Astrocyte of the hippocampus (primary cell): ENCODE measurements at regions not wholly inside any gene's neighbourhood (a gene's known extent, or its start where the extent isn't known, plus 50 kb on each side); places are given as distances from the start of the nearest gene placed in this dataset.
A peak's percentile ranks its signal among the peaks of the same experiment; 100 is the strongest.
"Not testable (repeated sequence)": the region's sequence is repeated elsewhere in the genome, so short reads cannot be mapped to it uniquely, and the experiment has no call there.

ENCODE experiments used
- DNase-seq: peaks from one replicate; pipeline ENCODE4 v3.0.0; 2011; ENCODE audit warnings: low read depth, low spot score

DNA sequence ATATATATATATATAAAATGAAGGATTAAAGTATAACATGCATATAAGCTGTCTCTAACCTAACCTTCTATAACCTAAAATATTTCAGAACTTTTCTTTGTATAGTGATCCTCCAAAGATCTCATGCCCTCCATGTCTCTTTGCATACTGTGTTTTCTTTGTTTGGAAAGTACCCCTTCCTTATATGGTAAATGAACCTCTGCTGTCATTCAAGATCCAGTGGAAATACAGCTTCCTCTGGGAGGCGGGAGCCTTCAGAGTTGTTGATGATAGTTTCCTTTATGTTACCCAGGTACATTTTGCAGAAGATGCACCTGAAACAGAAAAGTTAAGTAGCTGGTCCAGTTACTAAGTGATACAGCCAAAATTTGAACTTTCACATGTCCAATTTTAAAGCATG, 233.3 kb upstream of the FOXP2 start:
- no peak for DNase-seq

DNA sequence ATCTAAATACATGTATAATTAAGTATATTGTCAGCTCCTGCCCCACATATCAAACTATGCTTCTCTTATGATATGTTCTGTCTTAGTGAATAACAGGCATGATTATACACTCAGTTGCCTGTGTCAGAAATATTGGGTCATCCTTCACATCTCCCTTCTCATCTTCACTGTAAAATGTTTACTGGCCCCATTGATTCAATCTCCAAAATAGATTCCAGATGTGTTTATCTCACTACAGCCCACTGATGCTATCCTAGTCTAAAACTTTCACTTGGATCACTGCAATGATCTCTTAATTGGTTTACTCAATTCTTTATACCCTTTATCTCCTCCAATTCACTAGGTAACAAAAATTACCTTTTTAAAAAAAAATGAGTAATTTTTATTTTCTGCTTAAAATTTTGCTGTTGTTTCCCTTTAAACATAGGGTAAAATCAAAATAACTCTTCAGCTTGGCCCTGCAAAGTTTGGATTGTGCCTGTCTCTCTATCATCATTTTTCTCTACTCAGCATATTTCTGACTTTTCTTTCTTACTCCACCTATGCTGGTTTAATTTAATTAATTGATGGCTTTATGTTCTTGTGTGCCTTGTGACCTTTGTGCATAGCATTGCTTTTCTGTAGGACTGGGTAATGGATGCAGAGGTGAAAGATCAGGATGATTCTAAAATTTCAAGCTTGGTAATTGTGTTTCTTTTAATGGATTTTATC, 233.9 kb upstream of the FOXP2 start:
- DNase-seq, result no peak

DNA sequence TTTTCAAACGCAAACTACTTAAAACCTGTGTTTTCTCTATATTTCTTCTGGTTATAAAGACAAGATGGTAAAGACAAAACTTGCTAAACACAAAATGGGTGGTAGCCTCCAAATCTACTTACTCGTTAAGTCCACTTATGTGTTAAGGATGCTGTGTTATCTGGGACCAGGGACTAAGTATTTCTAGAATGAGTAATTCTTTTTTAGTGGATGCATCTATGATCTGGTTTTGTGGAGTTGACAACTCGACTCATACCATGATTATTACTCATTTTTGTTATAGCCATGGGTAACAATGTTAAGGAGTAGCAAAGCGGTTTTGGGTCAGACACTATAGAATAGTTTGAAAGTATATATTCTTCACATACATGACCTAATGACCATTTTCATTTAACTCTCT, 239.5 kb upstream of the FOXP2 start:
- DNase-seq, result no peak

DNA sequence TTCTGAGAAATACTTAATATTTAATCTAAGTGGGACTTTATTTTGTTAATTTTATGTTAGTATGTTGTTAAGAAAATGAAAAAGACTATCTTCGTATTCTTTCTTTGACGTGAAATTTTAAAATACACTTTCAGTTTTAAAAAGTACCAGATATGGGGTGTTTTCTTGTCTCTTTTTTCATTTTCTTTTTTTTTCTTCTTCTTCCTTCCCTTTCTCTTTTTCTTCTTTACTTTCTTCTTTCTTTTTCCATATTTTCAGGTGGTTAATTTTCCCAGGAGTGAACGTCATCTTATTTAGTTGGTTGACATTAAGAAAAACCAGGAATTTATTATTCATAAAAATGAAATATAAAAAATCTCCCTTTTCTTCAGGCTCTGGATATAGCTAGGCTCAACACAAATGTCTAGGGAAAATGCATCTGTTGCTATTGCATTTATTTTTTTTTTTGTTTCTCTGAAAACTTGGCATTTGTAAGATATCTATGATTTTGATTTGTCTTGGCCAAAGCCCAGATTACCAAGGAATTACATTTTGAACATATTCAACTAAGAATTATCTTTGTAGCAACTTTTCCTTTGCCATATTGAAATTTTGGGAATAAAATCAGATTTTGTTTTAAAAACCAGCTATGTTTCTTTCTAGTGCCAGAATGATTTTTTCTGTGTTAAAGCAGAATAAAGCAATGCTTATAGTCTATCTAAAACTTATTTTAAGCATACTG, 241.3 kb upstream of the FOXP2 start:
- DNase-seq, result no peak

DNA sequence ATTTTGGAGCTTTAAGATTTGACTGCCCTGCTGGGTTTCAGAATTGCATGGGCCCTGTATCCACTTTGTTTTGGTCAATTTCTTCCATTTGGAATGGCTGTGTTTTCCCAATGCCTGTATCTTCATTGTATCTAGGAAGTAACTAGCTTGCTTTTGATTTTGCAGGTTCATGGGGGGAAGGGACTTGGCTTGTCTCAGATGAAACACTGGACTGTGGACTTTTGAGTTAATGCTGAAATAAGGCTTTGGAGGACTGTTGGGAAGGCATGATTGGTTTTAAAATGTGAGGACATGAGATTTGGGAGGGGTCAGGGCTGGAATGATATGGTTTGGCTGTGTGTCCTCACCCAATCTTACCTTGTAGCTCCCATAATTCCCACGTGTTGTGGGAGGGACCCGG, 245.2 kb upstream of the FOXP2 start:
- not testable (repeated sequence) for DNase-seq

DNA sequence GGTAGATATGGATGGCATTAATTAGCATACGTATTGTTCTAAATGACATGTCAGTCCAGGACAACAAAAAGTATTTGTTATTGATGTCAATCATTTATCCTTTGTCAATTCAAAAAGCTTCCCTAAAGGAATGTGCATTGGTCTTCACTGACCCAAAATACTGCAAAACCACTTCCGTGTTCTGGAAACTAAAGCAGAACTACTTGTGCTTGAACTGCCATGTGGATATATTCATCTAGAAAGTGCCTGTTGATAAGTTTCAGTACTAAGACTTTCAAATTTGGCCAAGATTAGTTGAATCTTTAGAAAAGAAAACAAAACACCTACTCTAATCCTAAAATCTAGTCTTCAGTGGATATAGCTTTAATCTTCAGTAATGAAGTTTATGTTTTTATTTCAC, 242.1 kb upstream of the PPP1R3A start:
- DNase-seq, result no peak

DNA sequence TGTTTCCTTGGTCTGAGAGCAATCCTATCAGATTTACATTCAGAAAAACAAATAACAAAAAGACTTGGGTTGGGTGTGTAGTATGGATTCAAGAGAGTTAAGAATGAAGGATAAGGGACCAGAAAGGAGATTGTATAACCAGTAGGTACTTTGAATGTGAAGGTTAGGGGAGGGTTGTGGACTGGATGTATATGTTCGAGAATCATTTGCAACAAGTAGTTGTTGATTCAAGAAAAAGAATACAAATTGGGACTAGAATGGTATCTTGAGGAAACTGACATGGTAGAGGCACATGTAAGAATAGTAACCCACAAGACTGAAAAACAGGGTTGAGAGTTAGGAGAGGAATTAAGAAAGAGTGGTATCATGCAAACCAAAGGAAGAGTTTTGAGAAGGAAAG, 240.0 kb upstream of the PPP1R3A start:
- no peak for DNase-seq

DNA sequence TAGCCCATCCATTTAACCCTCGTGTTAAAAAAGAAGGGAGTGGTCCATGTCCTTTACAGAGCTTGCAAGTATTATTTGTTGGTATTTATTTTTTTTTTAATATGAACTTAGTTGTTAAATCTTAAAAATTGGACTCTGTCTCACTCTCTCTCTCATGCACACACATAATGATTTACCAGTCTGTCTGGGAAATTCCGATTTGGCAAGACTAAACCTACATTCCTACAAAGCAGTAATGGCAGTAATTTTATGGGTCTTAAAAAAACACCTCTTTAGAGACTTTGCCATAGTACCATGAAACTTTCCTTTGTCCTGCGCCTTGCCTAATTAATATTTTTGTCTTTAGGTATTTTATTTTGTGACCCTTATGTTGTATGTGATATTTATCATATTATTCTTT, 239.5 kb upstream of the PPP1R3A start:
- no peak for DNase-seq

DNA sequence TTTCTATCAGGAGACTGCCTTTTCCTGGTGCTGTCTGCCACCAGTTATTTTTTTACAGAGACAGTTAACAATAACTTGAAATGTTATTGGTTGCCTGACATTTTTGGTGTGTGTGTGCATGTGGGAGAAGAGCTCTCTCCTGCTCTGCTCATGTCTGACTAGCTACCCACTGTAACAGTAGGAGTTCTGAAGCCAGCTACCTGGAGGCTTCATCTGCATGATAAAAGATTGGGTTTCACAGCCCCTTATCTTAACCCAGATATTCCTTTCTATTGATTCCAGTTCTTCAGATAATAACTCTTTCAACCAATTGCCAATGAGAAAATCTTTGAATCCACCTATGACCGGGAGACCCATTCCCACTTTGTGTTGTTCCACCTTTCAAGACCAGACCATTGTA, 237.4 kb upstream of the PPP1R3A start:
- no peak for DNase-seq

DNA sequence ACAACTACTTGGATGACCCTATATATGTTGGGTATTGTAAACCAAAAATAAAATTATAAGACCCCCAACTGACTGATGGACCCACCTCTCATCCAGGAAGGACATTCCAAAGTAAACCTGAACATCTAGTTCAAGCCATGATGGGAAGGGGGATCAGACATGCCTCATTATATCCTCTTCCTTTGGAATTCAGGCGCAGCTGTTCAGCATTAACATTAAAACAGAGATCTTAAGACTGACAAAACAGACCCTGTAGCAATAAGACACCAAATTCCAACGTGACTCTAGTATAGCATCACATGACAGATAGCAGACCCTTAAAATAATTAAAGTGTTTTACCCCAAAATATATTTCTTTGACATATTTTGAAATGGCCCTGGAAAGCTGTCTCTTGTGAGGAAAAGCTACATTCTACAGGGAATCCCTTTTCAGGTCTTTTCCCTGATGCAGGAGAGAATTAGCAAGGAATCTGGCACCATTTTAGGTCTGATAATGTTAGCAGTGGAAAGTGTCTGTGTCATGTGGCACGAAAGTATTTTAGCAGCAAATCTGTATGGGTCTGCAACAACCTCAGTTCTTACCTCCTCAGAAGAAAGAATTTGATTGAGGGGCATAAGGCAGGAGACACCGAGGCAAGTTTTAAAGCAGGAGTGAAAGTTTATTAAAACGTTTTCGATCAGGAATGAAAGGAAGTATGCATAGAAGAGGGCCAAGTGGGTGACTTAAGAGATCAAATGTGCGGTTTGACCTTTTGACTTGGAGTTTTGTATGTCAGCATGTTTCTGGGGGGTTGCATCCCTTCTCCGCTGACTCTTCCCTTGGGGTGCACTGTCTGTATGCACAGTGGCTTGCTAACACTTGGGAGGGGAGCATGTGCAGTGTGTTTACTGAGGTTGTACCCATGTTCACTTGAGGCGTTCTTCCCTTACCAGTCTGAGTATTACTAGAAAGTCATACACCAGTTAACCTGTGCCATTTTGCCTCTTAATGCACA, 236.6 kb upstream of the PPP1R3A start:
- DNase-seq, result no peak

DNA sequence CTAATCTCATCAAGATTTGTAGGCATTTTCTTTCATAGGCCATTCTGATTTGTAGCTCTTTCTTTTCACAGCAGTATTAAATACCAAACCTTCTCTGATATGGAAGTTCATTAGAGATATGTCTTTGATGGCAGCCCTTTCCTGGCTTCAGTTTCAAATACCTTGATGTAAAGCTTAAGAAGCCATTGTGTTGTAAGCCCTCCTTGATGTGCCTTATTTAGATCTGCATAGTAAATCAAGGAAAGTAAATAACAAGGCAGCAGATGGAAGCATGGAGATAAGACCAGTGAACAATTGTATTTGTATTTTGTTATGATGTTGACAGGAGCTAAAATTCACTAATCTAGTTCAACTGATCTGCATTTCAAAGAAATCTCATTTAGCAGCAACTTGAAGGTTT, 234.9 kb upstream of the PPP1R3A start:
- no peak for DNase-seq

DNA sequence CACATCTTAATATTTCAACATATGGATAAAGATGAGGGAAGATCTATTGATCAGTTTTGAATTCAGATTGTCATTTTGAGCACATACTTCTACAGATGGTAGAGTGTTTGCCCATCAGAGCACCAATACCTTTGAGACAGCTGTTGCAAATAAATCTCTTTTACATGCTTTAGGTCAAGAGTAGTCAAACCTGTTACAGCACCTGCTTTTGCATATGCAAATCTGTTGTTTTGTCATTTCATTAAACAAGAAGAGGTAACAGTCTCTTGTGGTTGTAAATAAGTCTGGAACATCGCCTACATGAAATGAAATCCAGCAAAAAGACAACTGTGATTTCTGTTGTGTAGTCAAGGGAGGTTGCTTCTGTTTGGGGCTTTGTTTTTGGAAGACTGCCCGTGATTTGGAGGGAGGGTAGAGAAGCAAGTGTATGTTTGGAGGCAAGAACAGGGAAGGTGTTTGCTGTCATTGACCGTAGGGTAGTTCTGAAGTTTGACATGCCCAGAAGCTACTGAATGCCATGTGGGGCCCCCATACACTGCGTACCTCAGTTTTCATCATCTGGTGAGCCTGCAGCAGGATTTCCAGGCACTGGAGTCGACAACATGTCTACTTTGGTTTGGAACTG, 233.6 kb upstream of the PPP1R3A start:
- DNase-seq, result no peak

DNA sequence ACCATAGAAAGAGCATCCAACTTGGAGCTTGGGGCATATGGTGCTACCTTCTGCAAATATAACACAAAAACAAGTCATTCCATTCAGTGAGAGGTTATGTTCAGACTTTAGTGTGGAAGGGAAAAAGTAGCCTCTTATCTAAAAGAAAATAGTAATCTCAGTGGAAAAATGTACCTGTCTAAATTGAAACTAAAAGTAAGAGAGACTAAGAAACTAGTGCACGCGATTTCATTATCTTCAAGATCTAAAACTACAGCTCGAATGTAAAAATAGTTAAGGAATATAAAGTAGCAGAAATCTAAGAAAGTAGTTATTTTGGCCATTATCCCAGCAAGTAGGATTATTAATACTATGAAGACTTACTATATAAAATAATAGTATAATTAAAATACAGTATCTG, 233.0 kb upstream of the PPP1R3A start:
- no peak for DNase-seq

DNA sequence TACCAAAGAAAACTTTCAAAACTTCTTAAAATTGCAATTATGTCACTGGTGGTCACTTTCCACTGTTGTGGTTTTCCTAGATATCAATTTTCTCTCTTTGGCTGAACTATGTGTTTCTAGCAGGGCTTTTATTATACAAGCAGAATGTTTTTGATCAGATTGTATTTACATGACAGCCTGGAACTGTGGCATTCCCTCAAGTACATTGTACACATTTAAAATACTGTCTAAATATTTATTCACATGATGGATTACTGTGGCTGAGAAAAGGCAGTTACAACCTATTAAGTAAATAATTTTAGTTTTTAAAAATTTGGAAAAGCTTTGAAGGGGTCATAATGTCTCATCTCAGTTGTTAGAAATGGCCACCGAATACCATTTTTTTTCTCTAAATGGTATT, 231.9 kb upstream of the PPP1R3A start:
- DNase-seq, result no peak

DNA sequence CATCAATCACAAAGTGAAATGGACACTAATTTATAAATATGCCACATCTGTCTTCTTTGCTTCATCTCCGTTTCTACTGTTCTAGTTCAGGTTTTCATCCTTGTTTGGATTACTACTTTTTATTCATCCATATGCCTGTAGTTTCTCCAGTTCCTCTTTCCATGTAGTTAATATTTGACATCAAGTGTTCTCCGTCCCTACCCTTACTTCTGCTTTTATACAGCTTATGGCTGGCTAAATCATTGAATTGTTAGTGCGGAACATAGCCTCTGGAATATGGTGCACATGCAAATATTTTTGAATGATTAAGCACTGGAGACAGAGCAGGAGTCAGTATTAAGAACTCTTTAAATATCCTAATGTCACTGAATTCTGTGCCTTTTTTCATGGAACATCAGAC, 230.0 kb upstream of the PPP1R3A start:
- no peak for DNase-seq

DNA sequence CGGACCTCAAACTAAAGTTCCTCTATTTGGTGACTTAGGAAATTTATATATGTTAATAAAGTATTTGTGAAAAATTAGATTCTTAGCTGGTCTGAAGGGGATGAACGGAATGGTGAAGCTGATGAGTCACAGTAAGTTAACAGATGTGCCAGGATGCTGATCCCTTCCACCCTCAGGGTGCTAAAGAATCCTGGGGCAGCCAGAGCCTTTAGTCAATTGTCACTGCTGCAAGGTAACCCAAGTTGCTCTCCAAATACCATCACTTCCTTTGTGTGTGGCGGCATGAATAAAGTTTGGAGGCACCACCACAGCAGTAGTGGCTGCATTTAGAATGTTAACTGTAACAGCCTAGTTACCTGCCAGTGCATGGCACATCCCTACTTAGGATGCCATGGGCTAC, 222.6 kb upstream of the PPP1R3A start:
- no peak for DNase-seq

DNA sequence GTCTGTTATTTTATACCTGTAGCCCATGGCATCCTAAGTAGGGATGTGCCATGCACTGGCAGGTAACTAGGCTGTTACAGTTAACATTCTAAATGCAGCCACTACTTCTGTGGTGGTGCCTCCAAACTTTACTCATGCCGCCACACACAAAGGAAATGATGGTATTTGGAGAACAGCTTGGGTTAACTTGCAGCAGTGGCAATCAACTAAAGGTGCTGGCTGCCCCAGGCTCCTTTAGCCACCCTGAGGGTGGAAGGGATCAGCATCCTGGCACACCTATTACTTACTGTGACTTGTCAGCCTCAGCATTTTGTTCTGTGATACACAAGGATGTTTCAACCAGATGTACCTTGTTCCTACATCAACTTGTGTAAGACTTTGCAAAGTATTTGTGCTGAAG, 221.8 kb upstream of the PPP1R3A start:
- no peak for DNase-seq

DNA sequence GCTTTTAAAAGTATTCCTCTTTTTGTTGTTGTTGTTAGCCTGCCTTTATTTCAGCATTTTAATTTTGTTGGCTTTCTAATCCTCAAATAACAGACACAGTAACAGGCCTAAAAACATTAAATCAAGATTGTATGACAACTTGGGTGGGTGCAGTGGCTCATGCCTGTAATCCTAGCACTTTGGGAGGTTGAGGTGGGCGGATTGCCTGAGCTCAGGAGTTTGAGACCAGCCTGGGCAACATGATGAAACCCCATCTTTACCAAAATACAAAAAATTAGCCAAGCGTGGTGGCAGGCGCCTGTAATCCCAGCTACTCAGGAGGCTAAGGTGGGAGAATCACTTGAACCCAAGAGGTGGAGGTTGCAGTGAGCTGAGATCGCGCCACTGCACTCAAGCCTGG, 220.9 kb upstream of the PPP1R3A start:
- DNase-seq, result not testable (repeated sequence)

DNA sequence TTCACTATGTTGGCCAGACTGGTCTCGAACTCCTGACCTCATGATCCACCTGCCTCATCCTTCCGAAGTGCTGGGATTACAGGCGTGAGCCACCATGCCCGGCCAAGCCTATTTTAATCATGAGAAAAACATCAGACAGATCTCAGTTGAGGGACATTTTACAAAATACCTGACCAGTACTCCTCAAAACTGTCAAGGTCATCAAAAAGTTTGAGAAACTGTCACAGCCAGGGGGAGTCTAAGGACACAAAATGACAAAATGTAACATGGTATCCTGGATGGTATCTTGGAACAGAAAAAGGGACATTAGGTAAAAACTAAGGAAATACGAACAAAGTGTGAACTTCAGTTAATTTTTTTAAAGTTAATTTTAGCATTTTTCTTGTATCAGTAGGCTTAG, 219.8 kb upstream of the PPP1R3A start:
- no peak for DNase-seq

DNA sequence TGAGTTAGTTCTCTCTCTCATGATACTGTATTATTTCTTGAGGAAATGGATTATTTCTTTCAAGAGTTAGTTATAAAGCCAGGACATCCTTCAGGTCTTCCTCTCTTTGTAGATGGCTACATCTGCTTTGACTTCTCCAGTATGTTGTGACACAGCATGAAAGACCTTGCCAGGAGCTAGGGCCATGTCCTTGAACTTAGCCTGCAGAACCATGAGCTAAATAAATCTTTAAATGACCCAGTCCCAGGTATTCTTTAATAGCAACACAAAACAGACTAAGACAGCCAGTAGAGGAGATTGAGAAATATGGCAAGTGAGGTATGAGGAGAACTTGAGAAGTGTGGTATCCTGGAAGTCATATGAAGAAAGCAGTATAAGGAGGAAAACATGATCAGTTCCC, 214.9 kb upstream of the PPP1R3A start:
- no peak for DNase-seq

DNA sequence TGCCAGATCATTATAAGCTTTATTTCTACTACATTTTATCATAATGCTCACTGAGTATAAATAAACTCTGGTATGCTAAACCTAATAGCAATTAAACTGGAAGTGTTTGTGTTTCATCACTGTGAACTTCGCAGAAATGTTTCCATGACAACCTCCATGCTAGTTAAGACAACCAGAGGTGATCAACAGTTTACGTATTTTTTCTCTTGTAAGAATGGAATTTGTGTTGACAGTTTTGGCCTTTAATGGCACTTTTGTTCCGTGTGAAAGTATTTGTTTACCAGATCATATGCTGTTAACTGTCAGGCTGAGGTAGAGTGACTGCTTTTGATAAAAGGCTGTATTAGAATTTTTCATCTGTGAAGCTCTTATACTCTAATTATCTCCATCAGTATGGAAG, 212.1 kb upstream of the PPP1R3A start:
- DNase-seq, result peak; percentile 23

DNA sequence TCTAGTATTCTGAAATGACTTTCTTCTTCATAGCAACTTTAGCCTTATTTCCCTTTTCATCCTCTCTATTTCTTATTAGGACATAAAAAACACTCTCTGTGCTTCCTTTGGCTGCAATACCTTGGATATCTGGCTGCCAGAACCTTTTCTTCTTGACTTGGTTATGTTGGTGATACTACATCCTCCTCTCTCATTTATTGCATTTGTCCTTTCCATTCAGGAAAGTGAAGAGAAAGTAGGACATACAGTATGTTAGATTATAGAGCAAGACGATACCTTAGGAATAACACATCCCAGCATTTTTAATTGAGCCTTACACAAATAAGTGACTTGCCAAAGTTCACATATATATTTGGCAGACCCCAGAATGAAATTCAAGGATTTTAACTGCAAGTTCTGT, 210.1 kb upstream of the PPP1R3A start:
- DNase-seq, result no peak
